SK-N-SH (cell line): ENCODE measurements at regions not wholly inside any gene's neighbourhood (a gene's known extent, or its start where the extent isn't known, plus 50 kb on each side); places are given as distances from the start of the nearest gene placed in this dataset.

Experiments
- CTCF ChIP-seq: fragments of 200-600 bp; sonication (generic); IDR thresholded peaks from 2 replicates; pipeline ENCODE4 v1.6.1; 2017; ENCODE audit warnings: antibody characterized with exemption, mild to moderate bottlenecking, moderate library complexity
- EP300 ChIP-seq, 2 experiments: IDR thresholded peaks; 2 replicates each; pipeline versions ENCODE4 v1.4.0 to v1.6.1; 2012; ENCODE audit warnings: borderline replicate concordance in 1 of 2, low read depth in 1 of 2, low read length in 1 of 2
- GABPA ChIP-seq: IDR thresholded peaks from 2 replicates; pipeline ENCODE4 v1.4.0; 2012; ENCODE audit warnings: low read depth, mild to moderate bottlenecking
- GATA2 ChIP-seq: sonication (generic); formaldehyde crosslinking; IDR thresholded peaks from 2 replicates; pipeline ENCODE4 v1.5.0; 2020; ENCODE audit warnings: mild to moderate bottlenecking, missing genetic modification reagents
- JUND ChIP-seq: IDR thresholded peaks from 2 replicates; pipeline ENCODE4 v1.4.0; 2012
- MEF2A ChIP-seq: IDR thresholded peaks from 2 replicates; pipeline ENCODE4 v1.4.0; 2012; ENCODE audit warnings: low read depth, borderline replicate concordance
- MXI1 ChIP-seq: IDR thresholded peaks from 2 replicates; pipeline ENCODE4 v1.6.1; 2012; ENCODE audit warnings: mild to moderate bottlenecking, low read depth, low read length, improper control_type of control experiment
- POLR2AphosphoS5 ChIP-seq: IDR thresholded peaks from 2 replicates; pipeline ENCODE4 v1.6.1; 2012; ENCODE audit warnings: low read depth, low read length
- RAD21 ChIP-seq: IDR thresholded peaks from 2 replicates; pipeline ENCODE4 v1.6.1; 2012; ENCODE audit warnings: mild to moderate bottlenecking, low read length
- SMC3 ChIP-seq: IDR thresholded peaks from 2 replicates; pipeline ENCODE4 v1.6.1; 2012; ENCODE audit warnings: low read depth, low read length, improper control_type of control experiment
- TF ChIP-seq, protein P1 (sequence below): IDR thresholded peaks from 2 replicates; pipeline ENCODE4 v1.6.1; 2012; ENCODE audit warnings: mild to moderate bottlenecking, low read depth, low read length, moderate library complexity
- TF ChIP-seq, protein P2 (sequence below): IDR thresholded peaks from 2 replicates; pipeline ENCODE4 v1.4.0; 2012; ENCODE audit warnings: low read depth
- TF ChIP-seq, protein P3 (sequence below): IDR thresholded peaks from 2 replicates; pipeline ENCODE4 v1.4.0; 2012; ENCODE audit warnings: low read depth, borderline replicate concordance

- no peak for TF ChIP-seq CTCF
- TF ChIP-seq EP300 (IDR thresholded peaks at IDR 0.05; ENCODE audit: borderline replicate concordance in 1 of 2, low read depth in 1 of 2, low read length in 1 of 2): no peak
- no peak for TF ChIP-seq RAD21
- TF ChIP-seq POLR2AphosphoS5: no peak
- no peak for TF ChIP-seq SMC3
- TF ChIP-seq GABPA: no peak
- TF ChIP-seq, protein P1, sequence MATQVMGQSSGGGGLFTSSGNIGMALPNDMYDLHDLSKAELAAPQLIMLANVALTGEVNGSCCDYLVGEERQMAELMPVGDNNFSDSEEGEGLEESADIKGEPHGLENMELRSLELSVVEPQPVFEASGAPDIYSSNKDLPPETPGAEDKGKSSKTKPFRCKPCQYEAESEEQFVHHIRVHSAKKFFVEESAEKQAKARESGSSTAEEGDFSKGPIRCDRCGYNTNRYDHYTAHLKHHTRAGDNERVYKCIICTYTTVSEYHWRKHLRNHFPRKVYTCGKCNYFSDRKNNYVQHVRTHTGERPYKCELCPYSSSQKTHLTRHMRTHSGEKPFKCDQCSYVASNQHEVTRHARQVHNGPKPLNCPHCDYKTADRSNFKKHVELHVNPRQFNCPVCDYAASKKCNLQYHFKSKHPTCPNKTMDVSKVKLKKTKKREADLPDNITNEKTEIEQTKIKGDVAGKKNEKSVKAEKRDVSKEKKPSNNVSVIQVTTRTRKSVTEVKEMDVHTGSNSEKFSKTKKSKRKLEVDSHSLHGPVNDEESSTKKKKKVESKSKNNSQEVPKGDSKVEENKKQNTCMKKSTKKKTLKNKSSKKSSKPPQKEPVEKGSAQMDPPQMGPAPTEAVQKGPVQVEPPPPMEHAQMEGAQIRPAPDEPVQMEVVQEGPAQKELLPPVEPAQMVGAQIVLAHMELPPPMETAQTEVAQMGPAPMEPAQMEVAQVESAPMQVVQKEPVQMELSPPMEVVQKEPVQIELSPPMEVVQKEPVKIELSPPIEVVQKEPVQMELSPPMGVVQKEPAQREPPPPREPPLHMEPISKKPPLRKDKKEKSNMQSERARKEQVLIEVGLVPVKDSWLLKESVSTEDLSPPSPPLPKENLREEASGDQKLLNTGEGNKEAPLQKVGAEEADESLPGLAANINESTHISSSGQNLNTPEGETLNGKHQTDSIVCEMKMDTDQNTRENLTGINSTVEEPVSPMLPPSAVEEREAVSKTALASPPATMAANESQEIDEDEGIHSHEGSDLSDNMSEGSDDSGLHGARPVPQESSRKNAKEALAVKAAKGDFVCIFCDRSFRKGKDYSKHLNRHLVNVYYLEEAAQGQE: no peak
- TF ChIP-seq, protein P2, sequence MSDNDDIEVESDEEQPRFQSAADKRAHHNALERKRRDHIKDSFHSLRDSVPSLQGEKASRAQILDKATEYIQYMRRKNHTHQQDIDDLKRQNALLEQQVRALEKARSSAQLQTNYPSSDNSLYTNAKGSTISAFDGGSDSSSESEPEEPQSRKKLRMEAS: no peak
- TF ChIP-seq, protein P3, sequence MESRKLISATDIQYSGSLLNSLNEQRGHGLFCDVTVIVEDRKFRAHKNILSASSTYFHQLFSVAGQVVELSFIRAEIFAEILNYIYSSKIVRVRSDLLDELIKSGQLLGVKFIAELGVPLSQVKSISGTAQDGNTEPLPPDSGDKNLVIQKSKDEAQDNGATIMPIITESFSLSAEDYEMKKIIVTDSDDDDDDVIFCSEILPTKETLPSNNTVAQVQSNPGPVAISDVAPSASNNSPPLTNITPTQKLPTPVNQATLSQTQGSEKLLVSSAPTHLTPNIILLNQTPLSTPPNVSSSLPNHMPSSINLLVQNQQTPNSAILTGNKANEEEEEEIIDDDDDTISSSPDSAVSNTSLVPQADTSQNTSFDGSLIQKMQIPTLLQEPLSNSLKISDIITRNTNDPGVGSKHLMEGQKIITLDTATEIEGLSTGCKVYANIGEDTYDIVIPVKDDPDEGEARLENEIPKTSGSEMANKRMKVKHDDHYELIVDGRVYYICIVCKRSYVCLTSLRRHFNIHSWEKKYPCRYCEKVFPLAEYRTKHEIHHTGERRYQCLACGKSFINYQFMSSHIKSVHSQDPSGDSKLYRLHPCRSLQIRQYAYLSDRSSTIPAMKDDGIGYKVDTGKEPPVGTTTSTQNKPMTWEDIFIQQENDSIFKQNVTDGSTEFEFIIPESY: no peak
- no peak for TF ChIP-seq JUND
- TF ChIP-seq GATA2: no peak
- no peak for TF ChIP-seq MEF2A
- no peak for TF ChIP-seq MXI1
These were observed 834.3 kb downstream of the PLOD2 start for GRCh38 chr3:145326666-145327065.
